ENCODE measurements at regions not wholly inside any gene's neighbourhood (a gene's known extent, or its start where the extent isn't known, plus 50 kb on each side); places are given as distances from the start of the nearest gene placed in this dataset.

- ChIA-PET CTCF (interaction anchor here (1.5 to 3.3 kb wide), 10 partner anchors 10 to 652 kb away, joined by 4 to 32 read pairs (median 10); no protein-coding TSS in a partner anchor), RAD21 (ENCODE audit: low non-redundant PET in 1 of 2, low total read pairs in 2 of 2, uncharacterized antibody in 2 of 2, unreplicated experiment in 2 of 2) (no interaction called here)
- no TSS peak for BruUV-seq (replicated peaks)
Measured at GRCh38 chr1:18574754-18575153, 55.9 kb upstream of the PAX7 start.

More at GRCh38 chr1:18574754-18575153, 55.9 kb upstream of the PAX7 start:
- Histone ChIP-seq H3K4me2 (ENCODE audit: low read length) (no peak overlapping the region), H3K36me3 (ENCODE audit: control insufficient read depth in 1 of 2, insufficient read depth in 2 of 2, low read length in 2 of 2) (no peaks in the 10 kb centered on the region), H3K9ac (ENCODE audit: low read length) (no peak overlapping the region), H3K79me2 (ENCODE audit: insufficient read depth, low read length) (no peaks in the 10 kb centered on the region), H3K27ac (ENCODE audit: low read depth, low read length) (no peak overlapping the region), H3K9me3 (ENCODE audit: control insufficient read depth in 1 of 2, insufficient read depth in 1 of 2, low read depth in 1 of 2, low read length in 2 of 2) (no peaks in the 10 kb centered on the region), H3K4me1 (ENCODE audit: control insufficient read depth in 1 of 2, insufficient read depth in 2 of 2, low read length in 2 of 2) (peaks cover 0 to 4% of the 10 kb centered on the region in 2 experiments; a peak in 1 of 4 replicates), H3K4me3 (replicated peaks in 1 of 2; ENCODE audit: low read depth in 1 of 2, low read length in 2 of 2) (no peak overlapping the region), H3K27me3 (ENCODE audit: insufficient read depth, low read length) (peaks cover 5% of the 10 kb centered on the region; the same call in 1 of the 2 replicates), H4K20me1 (ENCODE audit: insufficient read depth) (no peaks in the 10 kb centered on the region), H2AFZ (ENCODE audit: low read depth, low read length, poor library complexity, severe bottlenecking) (no peak overlapping the region), H3K9me2 (ENCODE audit: insufficient read depth) (no peaks in the 10 kb centered on the region)
- TF ChIP-seq RAD21 (IDR thresholded peaks at IDR 0.05; ENCODE audit: low read depth): no peak
- no peak for TF ChIP-seq POLR2A (IDR thresholded peaks at IDR 0.05; ENCODE audit: borderline replicate concordance, extremely low read depth, insufficient read depth, insufficient read length)
- no peak for TF ChIP-seq TCF7L2 (IDR thresholded peaks at IDR 0.05; ENCODE audit: borderline replicate concordance, extremely low read depth, insufficient read depth, insufficient read length)
- TF ChIP-seq ELF1 (IDR thresholded peaks at IDR 0.05; ENCODE audit: borderline replicate concordance, low read depth): no peak
- no peak for TF ChIP-seq SRF (IDR thresholded peaks at IDR 0.05; ENCODE audit: low read depth)
- no peak for TF ChIP-seq ZNF274 (IDR thresholded peaks at IDR 0.05; ENCODE audit: low read depth, low read length)
- no peak for TF ChIP-seq EGR1 (IDR thresholded peaks at IDR 0.05; ENCODE audit: low read depth)
- TF ChIP-seq ZBTB33 (IDR thresholded peaks at IDR 0.05; ENCODE audit: extremely low read depth, insufficient replicate concordance, low read length): no peak
- no peak for TF ChIP-seq EZH2 (IDR thresholded peaks at IDR 0.05)
- TF ChIP-seq SIN3A (IDR thresholded peaks at IDR 0.05; ENCODE audit: low read depth): no peak
- TF ChIP-seq POLR2AphosphoS5 (IDR thresholded peaks at IDR 0.05; ENCODE audit: low read depth, low read length): no peak
- TF ChIP-seq SP1 (IDR thresholded peaks at IDR 0.05; ENCODE audit: low read depth): no peak
- TF ChIP-seq MAX (IDR thresholded peaks at IDR 0.05): no peak
- TF ChIP-seq CTCF (IDR thresholded peaks at IDR 0.05 in 2 of 3, conservative IDR thresholded peaks at IDR 0.05 in 1 of 3; ENCODE audit: borderline replicate concordance in 1 of 3, insufficient read depth in 1 of 3, low read depth in 2 of 3, low read length in 2 of 3): no peak
- no peak for TF ChIP-seq YY1 (IDR thresholded peaks at IDR 0.05; ENCODE audit: extremely low read depth, insufficient replicate concordance, low read depth, low read length)
- TF ChIP-seq ATF3 (IDR thresholded peaks at IDR 0.05): no peak
- no peak for TF ChIP-seq JUND (IDR thresholded peaks at IDR 0.05)
- TF ChIP-seq REST (IDR thresholded peaks at IDR 0.05; ENCODE audit: low read depth): no peak
- TF ChIP-seq EZH2phosphoT487 (IDR thresholded peaks at IDR 0.05; ENCODE audit: borderline replicate concordance): no peak
- TF ChIP-seq CBX3 (IDR thresholded peaks at IDR 0.05; ENCODE audit: low read depth): no peak
- no peak for ATAC-seq
- POLR2A ChIA-PET: no interaction called here
- intact Hi-C loops (cut with micrococcal nuclease): loop anchor here (1.0 to 10.0 kb wide), 2 partner anchors 275 to 1080 kb away; no protein-coding TSS in a partner anchor
- no peak for DNase-seq (ENCODE audit: low read depth, low spot score)

Measured in HCT116 (cell line).